NCI-H1436 (cell line): ENCODE measurements at regions not wholly inside any gene's neighbourhood (a gene's known extent, or its start where the extent isn't known, plus 50 kb on each side); places are given as distances from the start of the nearest gene placed in this dataset.
"Not testable (repeated sequence)": the region's sequence is repeated elsewhere in the genome, so short reads cannot be mapped to it uniquely, and the experiment has no call there.

Source experiments
- DNase-seq: peaks from one replicate; lab custom pipeline; 2025; lab: John Stamatoyannopoulos, UW

- DNase-seq = no peak
These were observed 608.5 kb upstream of the FAT1 start for GRCh38 chr4:187332141-187332540.

DNA sequence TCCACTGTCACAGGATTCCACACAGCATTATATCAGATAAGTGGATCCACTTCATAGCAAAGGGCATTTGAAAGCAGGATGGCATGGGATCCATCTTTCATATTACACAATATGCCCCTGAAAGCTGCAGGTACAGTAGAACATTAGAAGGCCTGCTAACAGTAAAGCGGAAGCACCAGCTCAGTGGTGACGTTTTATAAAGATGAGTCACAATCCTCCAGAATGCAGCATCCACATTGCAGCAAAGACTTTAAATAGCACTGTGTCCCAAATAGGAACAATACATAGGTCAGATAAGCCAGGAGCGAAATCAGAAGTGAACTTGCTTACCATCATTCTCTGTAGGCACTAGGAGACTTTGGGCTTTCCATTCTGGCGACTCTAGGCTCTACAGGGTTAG lies 609.5 kb upstream of the FAT1 start:
- DNase-seq = no peak

DNA sequence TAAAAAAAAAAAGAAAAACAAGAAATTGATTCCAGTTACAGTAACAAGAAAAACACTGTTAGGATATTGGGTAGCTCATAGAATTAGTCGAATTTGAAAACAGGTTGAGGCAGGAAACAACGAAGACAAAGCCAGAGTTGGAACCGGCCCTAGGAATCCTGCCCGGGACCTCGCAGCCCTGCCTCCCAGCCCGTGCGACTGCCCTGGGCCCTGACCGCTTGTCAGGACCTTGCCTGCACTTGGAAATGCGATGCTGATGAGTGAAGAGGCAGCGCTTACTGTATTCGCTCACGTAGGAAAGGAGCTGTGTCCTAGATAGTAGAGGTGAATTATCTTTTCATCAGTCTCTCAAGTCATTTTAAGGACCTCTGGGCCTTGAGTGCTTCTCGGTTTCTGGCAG lies 611.7 kb upstream of the FAT1 start:
- no peak for DNase-seq

GRCh38 chr4:187354740-187355139 lies 631.1 kb upstream of the FAT1 start:
- DNase-seq = no peak

GRCh38 chr4:187357045-187357643 lies 633.5 kb upstream of the FAT1 start:
- no peak for DNase-seq

GRCh38 chr4:187357821-187358220 lies 634.2 kb upstream of the FAT1 start:
- DNase-seq = no peak

- DNase-seq = no peak
These were observed 632.4 kb upstream of the ZFP42 start for GRCh38 chr4:187362937-187363857.

GRCh38 chr4:187364401-187364800 lies 631.2 kb upstream of the ZFP42 start:
- no peak for DNase-seq

DNA sequence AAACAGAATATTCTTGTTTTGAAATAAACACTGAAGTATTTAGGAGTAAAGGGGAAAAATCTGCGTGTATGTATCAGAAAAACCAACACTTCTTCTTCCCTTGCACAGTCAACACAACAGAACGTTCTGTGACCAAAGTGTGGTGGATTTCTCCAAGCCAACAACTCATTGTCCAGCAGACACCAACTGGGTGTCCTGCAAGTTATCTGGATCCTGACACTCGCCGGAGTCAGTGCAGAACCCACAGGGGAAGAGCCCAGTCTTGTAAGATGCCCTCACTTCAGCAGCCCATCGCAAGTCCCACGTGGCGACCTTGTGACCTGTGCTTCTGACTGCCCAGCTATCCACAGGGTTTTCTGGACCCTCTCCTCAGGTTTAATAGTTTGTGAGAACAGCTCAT lies 630.7 kb upstream of the ZFP42 start:
- no peak for DNase-seq

GRCh38 chr4:187366530-187366929 lies 629.0 kb upstream of the ZFP42 start:
- no peak for DNase-seq

DNA sequence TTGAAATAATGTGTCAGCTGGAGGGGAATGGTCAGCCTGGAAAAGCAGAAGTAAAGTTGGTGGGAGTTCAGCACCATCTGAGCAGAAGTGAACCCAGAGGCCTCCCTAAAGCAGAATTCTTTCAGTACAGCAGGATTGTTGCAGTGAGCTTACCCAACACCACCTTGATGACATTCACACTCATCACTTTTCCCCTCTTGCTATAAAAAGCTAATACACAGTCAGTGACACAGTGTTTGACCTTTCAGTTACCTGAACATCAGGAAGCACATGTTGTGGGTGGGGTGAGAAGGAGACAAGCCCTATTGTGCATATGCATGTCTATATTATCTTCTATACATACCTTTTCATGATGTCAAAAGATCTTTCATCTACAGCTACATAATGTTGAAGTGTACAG lies 624.7 kb upstream of the ZFP42 start:
- DNase-seq = no peak

- no peak for DNase-seq
These were observed 617.1 kb upstream of the ZFP42 start for GRCh38 chr4:187378441-187378840.

DNA sequence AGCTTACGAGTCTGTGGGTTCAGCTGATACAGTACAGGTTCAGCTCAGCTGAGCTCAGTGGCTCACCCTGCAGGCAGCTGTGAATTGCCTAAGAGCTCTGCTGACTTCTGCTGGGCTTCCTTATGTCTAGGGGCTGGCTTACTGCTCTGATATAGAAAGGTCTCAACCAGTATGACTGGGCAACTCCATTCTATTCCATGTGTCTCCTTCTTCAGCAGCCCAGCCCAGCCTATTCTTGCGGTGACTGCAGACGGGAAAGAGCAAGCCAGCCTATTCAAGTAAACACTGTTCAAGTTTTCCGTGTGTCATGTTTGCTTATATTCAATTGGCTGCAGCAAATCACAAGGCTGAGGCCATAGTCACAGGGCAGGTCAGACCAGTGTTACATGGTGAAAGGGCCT lies 615.4 kb upstream of the ZFP42 start:
- no peak for DNase-seq

DNA sequence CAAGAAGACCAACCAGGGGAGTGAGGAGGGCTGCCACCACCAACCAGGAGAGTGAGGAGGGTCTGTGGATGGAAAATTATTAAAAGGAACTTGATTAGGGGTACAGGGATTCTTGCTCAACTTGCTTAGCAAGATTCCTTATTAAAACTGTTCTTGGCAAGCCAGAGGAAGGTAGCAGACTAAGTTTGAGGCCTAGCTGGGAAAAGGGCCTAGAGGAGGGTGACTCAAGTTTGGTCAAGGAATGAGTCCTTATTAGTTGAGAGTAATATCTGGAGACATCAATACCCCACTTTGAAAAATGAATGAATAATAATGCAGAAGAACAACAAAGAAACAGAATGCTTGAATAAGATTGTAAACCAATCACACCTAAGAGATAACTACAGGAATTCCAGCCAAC lies 612.4 kb upstream of the ZFP42 start:
- DNase-seq = no peak

DNA sequence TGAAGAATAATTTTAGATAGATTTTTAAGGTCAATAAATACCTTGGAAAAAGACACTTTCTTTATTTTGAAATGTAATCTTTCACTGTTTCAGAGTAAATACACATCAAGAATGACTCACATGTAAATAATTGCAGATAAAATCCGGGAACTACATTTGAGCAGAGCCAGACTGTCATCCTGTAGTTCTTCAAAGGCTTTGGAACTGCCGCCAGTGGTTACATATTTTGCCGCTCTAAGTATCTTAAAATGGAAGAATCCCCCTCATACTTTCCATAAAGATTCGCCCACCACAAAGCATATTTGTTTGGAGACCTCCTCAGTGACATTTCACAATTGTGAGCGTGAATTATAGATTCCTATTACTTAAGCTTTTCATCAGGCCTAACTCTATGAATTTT lies 607.8 kb upstream of the ZFP42 start:
- no peak for DNase-seq

DNA sequence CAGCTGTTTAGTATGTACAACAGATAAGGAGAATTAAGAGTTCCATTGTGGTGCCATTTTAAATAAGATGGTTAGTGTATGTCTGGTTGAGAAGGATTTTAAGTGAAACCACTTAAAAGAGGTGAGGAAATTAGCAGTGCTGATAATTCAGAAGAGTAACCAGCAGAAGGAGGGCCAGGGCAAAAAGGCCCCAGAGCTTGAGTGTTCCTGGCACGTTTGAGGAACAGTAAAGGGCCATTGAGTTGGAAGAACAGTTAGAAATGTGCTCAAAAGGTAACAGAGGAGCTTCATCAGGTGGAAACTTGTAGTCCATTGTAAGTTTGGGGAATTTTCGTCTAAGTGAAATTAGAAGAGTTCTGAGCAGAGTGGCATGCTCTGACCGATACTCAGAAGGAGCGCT lies 606.2 kb upstream of the ZFP42 start:
- DNase-seq = no peak

GRCh38 chr4:187390646-187391045 lies 604.9 kb upstream of the ZFP42 start:
- DNase-seq = no peak

- no peak for DNase-seq
These were observed 601.8 kb upstream of the ZFP42 start for GRCh38 chr4:187393531-187394344.

GRCh38 chr4:187396106-187396505 lies 599.5 kb upstream of the ZFP42 start:
- no peak for DNase-seq

- not testable (repeated sequence) for DNase-seq
These were observed 587.1 kb upstream of the ZFP42 start for GRCh38 chr4:187408447-187408846.

DNA sequence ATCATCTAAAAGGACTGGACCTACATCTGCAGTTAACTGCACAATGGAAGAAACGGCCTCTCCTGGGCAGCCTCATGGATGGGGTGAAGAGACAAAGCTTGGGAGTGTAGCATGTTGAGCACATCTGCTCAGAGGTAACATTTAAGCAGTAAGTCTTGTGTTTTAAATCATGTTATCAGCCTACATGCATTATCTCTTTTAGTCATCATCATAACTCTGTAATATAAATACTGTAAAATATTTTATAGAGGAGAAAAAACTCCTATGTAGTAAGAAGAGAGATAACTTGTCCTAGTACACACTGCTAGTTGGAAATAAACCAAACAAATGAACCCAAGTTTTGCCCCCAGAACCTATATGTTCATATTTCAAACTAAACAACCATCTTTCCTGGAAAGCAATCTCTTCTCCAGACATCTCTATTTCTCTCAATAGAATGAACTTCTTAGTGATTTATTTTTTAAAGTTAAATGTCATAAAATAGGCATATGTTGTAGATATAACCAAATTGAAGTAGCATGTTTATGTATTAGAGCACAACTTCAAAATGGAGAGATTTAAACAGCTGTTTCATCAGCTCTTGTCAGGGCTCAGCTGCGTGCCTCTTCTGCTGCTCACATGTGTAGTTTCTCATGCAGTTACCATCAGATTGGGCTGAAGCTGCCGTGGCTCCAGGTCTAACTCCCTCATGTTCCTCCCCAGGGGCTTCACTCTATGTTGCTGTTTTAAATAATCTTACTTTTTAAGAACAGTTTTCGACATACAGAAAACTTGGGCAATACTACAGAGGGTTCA lies 581.8 kb upstream of the ZFP42 start:
- no peak for DNase-seq

- DNase-seq = no peak
These were observed 580.9 kb upstream of the ZFP42 start for GRCh38 chr4:187414716-187415115.
